GM23338 (cell line): ENCODE measurements at regions not wholly inside any gene's neighbourhood (a gene's known extent, or its start where the extent isn't known, plus 50 kb on each side); places are given as distances from the start of the nearest gene placed in this dataset.

Experiments used
- ATAC-seq: fragments of 200-7000 bp; cut with Tn5 transposase; 3 replicates; pipeline ENCODE4 v1.9.1; 2020
- DNase-seq: peaks from one replicate; pipeline ENCODE4 v3.0.0-alpha.2; 2015; ENCODE audit warnings: low spot score
- H2AFZ ChIP-seq: fragments of 200-600 bp; sonication (generic); 2 replicates; pipeline ENCODE4 v1.8.0; 2016; ENCODE audit warnings: antibody characterized with exemption, mild to moderate bottlenecking, moderate library complexity
- H3F3A ChIP-seq: fragments of 200-600 bp; sonication (generic); replicated peaks from 2 replicates; pipeline ENCODE4 v1.8.0; 2017; ENCODE audit warnings: antibody characterized with exemption, mixed run types, low read depth
- H3K27ac ChIP-seq: fragments of 200-600 bp; sonication (generic); 2 replicates; pipeline ENCODE4 v1.6.1; 2016; ENCODE audit warnings: low read depth
- H3K27me3 ChIP-seq: fragments of 200-600 bp; sonication (generic); 2 replicates; pipeline ENCODE4 v1.8.0; 2016; ENCODE audit warnings: mild to moderate bottlenecking, mixed run types, moderate library complexity; ENCODE audit not compliant: insufficient read depth
- H3K36me3 ChIP-seq: fragments of 200-600 bp; sonication (generic); 2 replicates; pipeline ENCODE4 v1.8.0; 2016; ENCODE audit warnings: mild to moderate bottlenecking; ENCODE audit not compliant: insufficient read depth
- H3K4me1 ChIP-seq: fragments of 200-600 bp; sonication (generic); 2 replicates; pipeline ENCODE4 v1.8.0; 2016; ENCODE audit warnings: mild to moderate bottlenecking, moderate library complexity; ENCODE audit not compliant: insufficient read depth
- H3K4me2 ChIP-seq: fragments of 200-600 bp; sonication (generic); 2 replicates; pipeline ENCODE4 v1.7.1; 2017; ENCODE audit warnings: mixed run types
- H3K4me3 ChIP-seq: fragments of 200-600 bp; sonication (generic); 2 replicates; pipeline ENCODE4 v1.6.1; 2016; ENCODE audit warnings: mixed run types
- H3K79me2 ChIP-seq: fragments of 200-600 bp; sonication (generic); replicated peaks from 2 replicates; pipeline ENCODE4 v1.8.0; 2017; ENCODE audit warnings: mild to moderate bottlenecking; ENCODE audit not compliant: insufficient read depth
- H3K9me2 ChIP-seq: fragments of 200-600 bp; sonication (generic); 2 replicates; pipeline ENCODE4 v1.8.0; 2017; ENCODE audit not compliant: insufficient read depth
- H4K20me1 ChIP-seq: fragments of 200-600 bp; sonication (generic); replicated peaks from 2 replicates; pipeline ENCODE4 v1.8.0; 2017; ENCODE audit warnings: mild to moderate bottlenecking; ENCODE audit not compliant: insufficient read depth
- H3K27ac Mint-ChIP-seq: 2 replicates; pipeline ENCODE4 v1.8.0; 2020; ENCODE audit warnings: inconsistent platforms, mild to moderate bottlenecking, moderate library complexity, mixed read lengths
- H3K27me3 Mint-ChIP-seq: 3 replicates; pipeline ENCODE4 v1.8.0; 2022; ENCODE audit warnings: low read depth, mild to moderate bottlenecking, moderate library complexity, mixed read lengths, inconsistent platforms; ENCODE audit not compliant: insufficient read depth, poor library complexity
- H3K36me3 Mint-ChIP-seq: 3 replicates; pipeline ENCODE4 v1.8.0; 2021; ENCODE audit warnings: low read depth, mild to moderate bottlenecking, inconsistent platforms, moderate library complexity, mixed read lengths
- H3K4me1 Mint-ChIP-seq: 3 replicates; pipeline ENCODE4 v1.8.0; 2020; ENCODE audit warnings: mild to moderate bottlenecking, inconsistent platforms, mixed read lengths
- H3K4me3 Mint-ChIP-seq: 3 replicates; pipeline ENCODE4 v1.8.0; 2021; ENCODE audit warnings: moderate library complexity, mild to moderate bottlenecking, inconsistent platforms, mixed read lengths
- H3K9me3 Mint-ChIP-seq: 3 replicates; pipeline ENCODE4 v1.8.0; 2020; ENCODE audit warnings: moderate library complexity, mild to moderate bottlenecking, inconsistent platforms, mixed read lengths
- CREB1 ChIP-seq: fragments of 250-450 bp; sonication (Bioruptor Pico); IDR thresholded peaks from 2 replicates; pipeline ENCODE4 v1.5.0; 2020; ENCODE audit warnings: low read depth, mild to moderate bottlenecking, moderate library complexity
- EZH2 ChIP-seq: fragments of 200-600 bp; sonication (generic); IDR thresholded peaks from one replicate; pipeline ENCODE4 v1.8.0; 2017; ENCODE audit warnings: antibody characterized with exemption, mild to moderate bottlenecking, low read depth; ENCODE audit not compliant: unreplicated experiment
- EZH2phosphoT487 ChIP-seq: fragments of 200-600 bp; sonication (generic); IDR thresholded peaks from one replicate; pipeline ENCODE4 v1.8.1; 2018; ENCODE audit warnings: antibody characterized with exemption; ENCODE audit not compliant: unreplicated experiment
- JUNB ChIP-seq: IDR thresholded peaks from one replicate; pipeline ENCODE4 v1.6.1; 2016; ENCODE audit warnings: antibody characterized with exemption; ENCODE audit not compliant: unreplicated experiment
- NANOG ChIP-seq: IDR thresholded peaks from 2 replicates; pipeline ENCODE4 v1.6.1; 2016; ENCODE audit warnings: antibody characterized with exemption, borderline replicate concordance
- POLR2AphosphoS5 ChIP-seq: IDR thresholded peaks from 2 replicates; pipeline ENCODE4 v1.6.1; 2016; ENCODE audit warnings: antibody characterized with exemption, low read depth
- STAT1 ChIP-seq: IDR thresholded peaks from one replicate; pipeline ENCODE4 v1.6.1; 2016; ENCODE audit warnings: antibody characterized with exemption; ENCODE audit not compliant: unreplicated experiment
- ZNF114 ChIP-seq: fragments of 250-450 bp; sonication (Bioruptor Pico); IDR thresholded peaks from 2 replicates; pipeline ENCODE4 v1.5.0; 2020; ENCODE audit warnings: mild to moderate bottlenecking, moderate library complexity
- ZNF331 ChIP-seq: fragments of 250-450 bp; sonication (Bioruptor Pico); IDR thresholded peaks from 2 replicates; pipeline ENCODE4 v1.5.0; 2020; ENCODE audit warnings: low read depth, mild to moderate bottlenecking, moderate library complexity
- TF ChIP-seq, protein P1 (sequence below): fragments of 250-450 bp; sonication (Bioruptor Pico); IDR thresholded peaks from 2 replicates; pipeline ENCODE4 v1.5.0; 2020; ENCODE audit warnings: mild to moderate bottlenecking, moderate library complexity
- TF ChIP-seq, protein P2 (sequence below): IDR thresholded peaks from one replicate; pipeline ENCODE4 v1.6.1; 2018; ENCODE audit warnings: antibody characterized with exemption; ENCODE audit not compliant: unreplicated experiment
- TF ChIP-seq, protein P3 (sequence below), 2 experiments: fragments of 200-600 bp in 1 of 2; sonication (generic) in 1 of 2; conservative IDR thresholded peaks; 2 replicates each; pipeline versions ENCODE4 v1.5.1 to v1.6.1; 2016 to 2017; ENCODE audit warnings: antibody characterized with exemption in 2 of 2, low read depth in 2 of 2, mild to moderate bottlenecking in 2 of 2, moderate library complexity in 1 of 2
- TF ChIP-seq, protein P4 (sequence below): IDR thresholded peaks from 2 replicates; pipeline ENCODE4 v1.6.1; 2016; ENCODE audit warnings: antibody characterized with exemption

DNA sequence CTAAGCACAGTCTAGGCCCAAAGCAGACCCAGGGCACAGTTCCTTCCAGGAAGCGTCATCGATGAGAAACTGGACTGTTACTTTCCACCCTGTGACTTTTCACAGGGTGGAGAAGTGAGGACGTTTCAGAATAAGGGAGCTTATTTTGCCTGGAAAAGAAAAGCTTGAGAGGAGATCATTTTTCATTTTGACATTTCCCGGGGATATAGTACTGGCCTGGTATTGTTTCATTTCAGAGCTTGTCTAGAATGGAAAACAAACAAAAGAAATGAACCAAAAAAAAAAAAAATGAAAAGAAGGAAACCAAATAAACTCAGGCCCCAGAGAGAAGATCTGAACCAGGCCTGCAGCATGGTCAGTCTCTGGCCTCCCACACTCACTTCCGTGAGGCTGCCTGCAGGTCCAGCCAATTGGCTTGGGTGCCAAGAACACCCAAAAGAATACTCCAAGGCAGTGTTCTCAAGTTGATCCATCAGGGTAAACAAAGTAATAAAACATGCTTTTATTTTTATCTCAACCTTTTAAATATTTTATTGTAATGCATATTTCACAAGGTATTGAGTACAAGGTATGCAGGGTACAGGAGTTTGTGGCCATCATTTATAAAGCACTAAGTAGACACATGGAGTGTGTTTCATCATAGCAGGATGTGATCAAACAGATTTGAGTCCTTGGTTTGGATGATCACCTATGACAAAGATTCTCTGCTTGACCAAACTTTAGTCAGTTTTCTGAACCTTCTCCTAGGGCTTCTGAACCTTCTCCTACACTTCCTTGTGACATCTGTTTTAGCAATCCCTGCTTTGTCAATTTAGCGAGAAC, 176.9 kb upstream of the GGTLC1 start:
- Mint-ChIP-seq H3K36me3 (no peaks in the 10 kb centered on the region), H3K9me3 (no peaks in the 10 kb centered on the region; the same call in 2 of the 3 replicates), H3K4me1 (peaks cover 26% of the 10 kb centered on the region), H3K27ac (no peak overlapping the region), H3K27me3 (peaks cover 2% of the 10 kb centered on the region), H3K4me3 (no peak overlapping the region)
- H3K9me2 ChIP-seq = peaks cover 6% of the 10 kb centered on the region; the same call in 1 of the 2 replicates
- no peaks in the 10 kb centered on the region for H3F3A ChIP-seq
- no peaks in the 10 kb centered on the region for H3K79me2 ChIP-seq
- no peak overlapping the region for H3K4me3 ChIP-seq
- H4K20me1 ChIP-seq = no peaks in the 10 kb centered on the region
- H3K36me3 ChIP-seq = no peaks in the 10 kb centered on the region
- TF ChIP-seq EZH2phosphoT487 (no peak), POLR2AphosphoS5 (no peak), EZH2 (no peak), ZNF114 (CRISPR knock-in tag) (no peak), NANOG (no peak), STAT1 (no peak), CREB1 (CRISPR knock-in tag) (no peak), JUNB (no peak), ZNF331 (CRISPR knock-in tag) (no peak)
- TF ChIP-seq, protein P1, sequence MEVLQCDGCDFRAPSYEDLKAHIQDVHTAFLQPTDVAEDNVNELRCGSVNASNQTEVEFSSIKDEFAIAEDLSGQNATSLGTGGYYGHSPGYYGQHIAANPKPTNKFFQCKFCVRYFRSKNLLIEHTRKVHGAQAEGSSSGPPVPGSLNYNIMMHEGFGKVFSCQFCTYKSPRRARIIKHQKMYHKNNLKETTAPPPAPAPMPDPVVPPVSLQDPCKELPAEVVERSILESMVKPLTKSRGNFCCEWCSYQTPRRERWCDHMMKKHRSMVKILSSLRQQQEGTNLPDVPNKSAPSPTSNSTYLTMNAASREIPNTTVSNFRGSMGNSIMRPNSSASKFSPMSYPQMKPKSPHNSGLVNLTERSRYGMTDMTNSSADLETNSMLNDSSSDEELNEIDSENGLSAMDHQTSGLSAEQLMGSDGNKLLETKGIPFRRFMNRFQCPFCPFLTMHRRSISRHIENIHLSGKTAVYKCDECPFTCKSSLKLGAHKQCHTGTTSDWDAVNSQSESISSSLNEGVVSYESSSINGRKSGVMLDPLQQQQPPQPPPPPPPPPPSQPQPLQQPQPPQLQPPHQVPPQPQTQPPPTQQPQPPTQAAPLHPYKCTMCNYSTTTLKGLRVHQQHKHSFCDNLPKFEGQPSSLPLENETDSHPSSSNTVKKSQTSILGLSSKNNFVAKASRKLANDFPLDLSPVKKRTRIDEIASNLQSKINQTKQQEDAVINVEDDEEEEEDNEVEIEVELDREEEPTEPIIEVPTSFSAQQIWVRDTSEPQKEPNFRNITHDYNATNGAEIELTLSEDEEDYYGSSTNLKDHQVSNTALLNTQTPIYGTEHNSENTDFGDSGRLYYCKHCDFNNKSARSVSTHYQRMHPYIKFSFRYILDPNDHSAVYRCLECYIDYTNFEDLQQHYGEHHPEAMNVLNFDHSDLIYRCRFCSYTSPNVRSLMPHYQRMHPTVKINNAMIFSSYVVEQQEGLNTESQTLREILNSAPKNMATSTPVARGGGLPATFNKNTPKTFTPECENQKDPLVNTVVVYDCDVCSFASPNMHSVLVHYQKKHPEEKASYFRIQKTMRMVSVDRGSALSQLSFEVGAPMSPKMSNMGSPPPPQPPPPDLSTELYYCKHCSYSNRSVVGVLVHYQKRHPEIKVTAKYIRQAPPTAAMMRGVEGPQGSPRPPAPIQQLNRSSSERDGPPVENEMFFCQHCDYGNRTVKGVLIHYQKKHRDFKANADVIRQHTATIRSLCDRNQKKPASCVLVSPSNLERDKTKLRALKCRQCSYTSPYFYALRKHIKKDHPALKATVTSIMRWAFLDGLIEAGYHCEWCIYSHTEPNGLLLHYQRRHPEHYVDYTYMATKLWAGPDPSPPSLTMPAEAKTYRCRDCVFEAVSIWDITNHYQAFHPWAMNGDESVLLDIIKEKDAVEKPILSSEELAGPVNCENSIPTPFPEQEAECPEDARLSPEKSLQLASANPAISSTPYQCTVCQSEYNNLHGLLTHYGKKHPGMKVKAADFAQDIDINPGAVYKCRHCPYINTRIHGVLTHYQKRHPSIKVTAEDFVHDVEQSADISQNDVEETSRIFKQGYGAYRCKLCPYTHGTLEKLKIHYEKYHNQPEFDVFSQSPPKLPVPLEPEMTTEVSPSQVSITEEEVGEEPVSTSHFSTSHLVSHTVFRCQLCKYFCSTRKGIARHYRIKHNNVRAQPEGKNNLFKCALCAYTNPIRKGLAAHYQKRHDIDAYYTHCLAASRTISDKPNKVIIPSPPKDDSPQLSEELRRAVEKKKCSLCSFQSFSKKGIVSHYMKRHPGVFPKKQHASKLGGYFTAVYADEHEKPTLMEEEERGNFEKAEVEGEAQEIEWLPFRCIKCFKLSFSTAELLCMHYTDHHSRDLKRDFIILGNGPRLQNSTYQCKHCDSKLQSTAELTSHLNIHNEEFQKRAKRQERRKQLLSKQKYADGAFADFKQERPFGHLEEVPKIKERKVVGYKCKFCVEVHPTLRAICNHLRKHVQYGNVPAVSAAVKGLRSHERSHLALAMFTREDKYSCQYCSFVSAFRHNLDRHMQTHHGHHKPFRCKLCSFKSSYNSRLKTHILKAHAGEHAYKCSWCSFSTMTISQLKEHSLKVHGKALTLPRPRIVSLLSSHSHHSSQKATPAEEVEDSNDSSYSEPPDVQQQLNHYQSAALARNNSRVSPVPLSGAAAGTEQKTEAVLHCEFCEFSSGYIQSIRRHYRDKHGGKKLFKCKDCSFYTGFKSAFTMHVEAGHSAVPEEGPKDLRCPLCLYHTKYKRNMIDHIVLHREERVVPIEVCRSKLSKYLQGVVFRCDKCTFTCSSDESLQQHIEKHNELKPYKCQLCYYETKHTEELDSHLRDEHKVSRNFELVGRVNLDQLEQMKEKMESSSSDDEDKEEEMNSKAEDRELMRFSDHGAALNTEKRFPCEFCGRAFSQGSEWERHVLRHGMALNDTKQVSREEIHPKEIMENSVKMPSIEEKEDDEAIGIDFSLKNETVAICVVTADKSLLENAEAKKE (CRISPR knock-in tag) = no peak
- TF ChIP-seq, protein P2, sequence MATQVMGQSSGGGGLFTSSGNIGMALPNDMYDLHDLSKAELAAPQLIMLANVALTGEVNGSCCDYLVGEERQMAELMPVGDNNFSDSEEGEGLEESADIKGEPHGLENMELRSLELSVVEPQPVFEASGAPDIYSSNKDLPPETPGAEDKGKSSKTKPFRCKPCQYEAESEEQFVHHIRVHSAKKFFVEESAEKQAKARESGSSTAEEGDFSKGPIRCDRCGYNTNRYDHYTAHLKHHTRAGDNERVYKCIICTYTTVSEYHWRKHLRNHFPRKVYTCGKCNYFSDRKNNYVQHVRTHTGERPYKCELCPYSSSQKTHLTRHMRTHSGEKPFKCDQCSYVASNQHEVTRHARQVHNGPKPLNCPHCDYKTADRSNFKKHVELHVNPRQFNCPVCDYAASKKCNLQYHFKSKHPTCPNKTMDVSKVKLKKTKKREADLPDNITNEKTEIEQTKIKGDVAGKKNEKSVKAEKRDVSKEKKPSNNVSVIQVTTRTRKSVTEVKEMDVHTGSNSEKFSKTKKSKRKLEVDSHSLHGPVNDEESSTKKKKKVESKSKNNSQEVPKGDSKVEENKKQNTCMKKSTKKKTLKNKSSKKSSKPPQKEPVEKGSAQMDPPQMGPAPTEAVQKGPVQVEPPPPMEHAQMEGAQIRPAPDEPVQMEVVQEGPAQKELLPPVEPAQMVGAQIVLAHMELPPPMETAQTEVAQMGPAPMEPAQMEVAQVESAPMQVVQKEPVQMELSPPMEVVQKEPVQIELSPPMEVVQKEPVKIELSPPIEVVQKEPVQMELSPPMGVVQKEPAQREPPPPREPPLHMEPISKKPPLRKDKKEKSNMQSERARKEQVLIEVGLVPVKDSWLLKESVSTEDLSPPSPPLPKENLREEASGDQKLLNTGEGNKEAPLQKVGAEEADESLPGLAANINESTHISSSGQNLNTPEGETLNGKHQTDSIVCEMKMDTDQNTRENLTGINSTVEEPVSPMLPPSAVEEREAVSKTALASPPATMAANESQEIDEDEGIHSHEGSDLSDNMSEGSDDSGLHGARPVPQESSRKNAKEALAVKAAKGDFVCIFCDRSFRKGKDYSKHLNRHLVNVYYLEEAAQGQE = no peak
- TF ChIP-seq, protein P3, sequence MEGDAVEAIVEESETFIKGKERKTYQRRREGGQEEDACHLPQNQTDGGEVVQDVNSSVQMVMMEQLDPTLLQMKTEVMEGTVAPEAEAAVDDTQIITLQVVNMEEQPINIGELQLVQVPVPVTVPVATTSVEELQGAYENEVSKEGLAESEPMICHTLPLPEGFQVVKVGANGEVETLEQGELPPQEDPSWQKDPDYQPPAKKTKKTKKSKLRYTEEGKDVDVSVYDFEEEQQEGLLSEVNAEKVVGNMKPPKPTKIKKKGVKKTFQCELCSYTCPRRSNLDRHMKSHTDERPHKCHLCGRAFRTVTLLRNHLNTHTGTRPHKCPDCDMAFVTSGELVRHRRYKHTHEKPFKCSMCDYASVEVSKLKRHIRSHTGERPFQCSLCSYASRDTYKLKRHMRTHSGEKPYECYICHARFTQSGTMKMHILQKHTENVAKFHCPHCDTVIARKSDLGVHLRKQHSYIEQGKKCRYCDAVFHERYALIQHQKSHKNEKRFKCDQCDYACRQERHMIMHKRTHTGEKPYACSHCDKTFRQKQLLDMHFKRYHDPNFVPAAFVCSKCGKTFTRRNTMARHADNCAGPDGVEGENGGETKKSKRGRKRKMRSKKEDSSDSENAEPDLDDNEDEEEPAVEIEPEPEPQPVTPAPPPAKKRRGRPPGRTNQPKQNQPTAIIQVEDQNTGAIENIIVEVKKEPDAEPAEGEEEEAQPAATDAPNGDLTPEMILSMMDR (conservative IDR thresholded peaks at IDR 0.05; ENCODE audit: low read depth in 2 of 2) = no peak
- TF ChIP-seq, protein P4, sequence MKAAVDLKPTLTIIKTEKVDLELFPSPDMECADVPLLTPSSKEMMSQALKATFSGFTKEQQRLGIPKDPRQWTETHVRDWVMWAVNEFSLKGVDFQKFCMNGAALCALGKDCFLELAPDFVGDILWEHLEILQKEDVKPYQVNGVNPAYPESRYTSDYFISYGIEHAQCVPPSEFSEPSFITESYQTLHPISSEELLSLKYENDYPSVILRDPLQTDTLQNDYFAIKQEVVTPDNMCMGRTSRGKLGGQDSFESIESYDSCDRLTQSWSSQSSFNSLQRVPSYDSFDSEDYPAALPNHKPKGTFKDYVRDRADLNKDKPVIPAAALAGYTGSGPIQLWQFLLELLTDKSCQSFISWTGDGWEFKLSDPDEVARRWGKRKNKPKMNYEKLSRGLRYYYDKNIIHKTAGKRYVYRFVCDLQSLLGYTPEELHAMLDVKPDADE = no peak
- ATAC-seq (no peak), DNase-seq (no peak)
- peak overlapping the region; percentile 8; the same call in 1 of the 2 replicates for H2AFZ ChIP-seq
- H3K27me3 ChIP-seq = no peaks in the 10 kb centered on the region
- no peak overlapping the region for H3K27ac ChIP-seq
- H3K4me2 ChIP-seq = no peak overlapping the region
- peaks cover 7% of the 10 kb centered on the region; the same call in 1 of the 2 replicates for H3K4me1 ChIP-seq
